ENCODE measurements at regions not wholly inside any gene's neighbourhood (a gene's known extent, or its start where the extent isn't known, plus 50 kb on each side); places are given as distances from the start of the nearest gene placed in this dataset.

- Histone ChIP-seq H3K4me1 (ENCODE audit: insufficient read depth) (peaks cover 17% of the 10 kb centered on the region), H3K9me2 (ENCODE audit: insufficient read depth) (no peaks in the 10 kb centered on the region), H3K79me2 (replicated peaks; ENCODE audit: insufficient read depth) (no peaks in the 10 kb centered on the region), H3F3A (replicated peaks; ENCODE audit: low read depth) (no peaks in the 10 kb centered on the region), H3K27me3 (ENCODE audit: insufficient read depth) (no peaks in the 10 kb centered on the region), H2AFZ (no peak overlapping the region), H3K27ac (ENCODE audit: low read depth) (no peak overlapping the region), H3K4me2 (no peak overlapping the region), H3K4me3 (no peak overlapping the region), H3K36me3 (ENCODE audit: insufficient read depth) (no peaks in the 10 kb centered on the region), H4K20me1 (replicated peaks; ENCODE audit: insufficient read depth) (no peaks in the 10 kb centered on the region)
- Mint-ChIP-seq H3K27me3 (ENCODE audit: insufficient read depth, low read depth, poor library complexity) (no peaks in the 10 kb centered on the region), H3K27ac (no peak overlapping the region), H3K4me1 (peaks cover 32% of the 10 kb centered on the region), H3K4me3 (no peak overlapping the region), H3K9me3 (no peaks in the 10 kb centered on the region), H3K36me3 (ENCODE audit: low read depth) (no peaks in the 10 kb centered on the region)
- ATAC-seq, result no peak
- TF ChIP-seq EZH2 (IDR thresholded peaks at IDR 0.05; ENCODE audit: low read depth, unreplicated experiment) (no peak), ZNF331 (CRISPR knock-in tag; IDR thresholded peaks at IDR 0.05; ENCODE audit: low read depth) (no peak), CREB1 (CRISPR knock-in tag; IDR thresholded peaks at IDR 0.05; ENCODE audit: low read depth) (no peak)
- TF ChIP-seq, protein P1, sequence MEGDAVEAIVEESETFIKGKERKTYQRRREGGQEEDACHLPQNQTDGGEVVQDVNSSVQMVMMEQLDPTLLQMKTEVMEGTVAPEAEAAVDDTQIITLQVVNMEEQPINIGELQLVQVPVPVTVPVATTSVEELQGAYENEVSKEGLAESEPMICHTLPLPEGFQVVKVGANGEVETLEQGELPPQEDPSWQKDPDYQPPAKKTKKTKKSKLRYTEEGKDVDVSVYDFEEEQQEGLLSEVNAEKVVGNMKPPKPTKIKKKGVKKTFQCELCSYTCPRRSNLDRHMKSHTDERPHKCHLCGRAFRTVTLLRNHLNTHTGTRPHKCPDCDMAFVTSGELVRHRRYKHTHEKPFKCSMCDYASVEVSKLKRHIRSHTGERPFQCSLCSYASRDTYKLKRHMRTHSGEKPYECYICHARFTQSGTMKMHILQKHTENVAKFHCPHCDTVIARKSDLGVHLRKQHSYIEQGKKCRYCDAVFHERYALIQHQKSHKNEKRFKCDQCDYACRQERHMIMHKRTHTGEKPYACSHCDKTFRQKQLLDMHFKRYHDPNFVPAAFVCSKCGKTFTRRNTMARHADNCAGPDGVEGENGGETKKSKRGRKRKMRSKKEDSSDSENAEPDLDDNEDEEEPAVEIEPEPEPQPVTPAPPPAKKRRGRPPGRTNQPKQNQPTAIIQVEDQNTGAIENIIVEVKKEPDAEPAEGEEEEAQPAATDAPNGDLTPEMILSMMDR (conservative IDR thresholded peaks at IDR 0.05; ENCODE audit: low read depth in 2 of 2), result no peak
- DNase-seq (ENCODE audit: low spot score), result no peak
These were observed 525.7 kb downstream of the RAB28 start for GRCh38 chr4:12958436-12958835.

GRCh38 chr4:12957108-12957507 is 527.0 kb downstream of the RAB28 start:
- no peaks in the 10 kb centered on the region for H3F3A ChIP-seq (replicated peaks; ENCODE audit: low read depth)
- H3K79me2 ChIP-seq (replicated peaks; ENCODE audit: insufficient read depth), result no peaks in the 10 kb centered on the region
- Mint-ChIP-seq H3K4me1 (peaks cover 26% of the 10 kb centered on the region), H3K9me3 (no peaks in the 10 kb centered on the region), H3K27ac (no peak overlapping the region), H3K27me3 (ENCODE audit: insufficient read depth, low read depth, poor library complexity) (no peaks in the 10 kb centered on the region), H3K36me3 (ENCODE audit: low read depth) (no peaks in the 10 kb centered on the region), H3K4me3 (no peak overlapping the region)
- no peak for DNase-seq (ENCODE audit: low spot score)
- no peak overlapping the region for H2AFZ ChIP-seq
- no peaks in the 10 kb centered on the region for H3K36me3 ChIP-seq (ENCODE audit: insufficient read depth)
- no peaks in the 10 kb centered on the region for H3K27me3 ChIP-seq (ENCODE audit: insufficient read depth)
- H4K20me1 ChIP-seq (replicated peaks; ENCODE audit: insufficient read depth), result no peaks in the 10 kb centered on the region
- no peak overlapping the region for H3K4me2 ChIP-seq
- H3K4me3 ChIP-seq, result no peak overlapping the region
- no peak overlapping the region for H3K27ac ChIP-seq (ENCODE audit: low read depth)
- TF ChIP-seq JUNB (IDR thresholded peaks at IDR 0.05; ENCODE audit: unreplicated experiment) (no peak), NANOG (IDR thresholded peaks at IDR 0.05; ENCODE audit: borderline replicate concordance) (no peak)
- peaks cover 14% of the 10 kb centered on the region for H3K4me1 ChIP-seq (ENCODE audit: insufficient read depth)
- H3K9me2 ChIP-seq (ENCODE audit: insufficient read depth), result no peaks in the 10 kb centered on the region
- ATAC-seq, result no peak

DNA sequence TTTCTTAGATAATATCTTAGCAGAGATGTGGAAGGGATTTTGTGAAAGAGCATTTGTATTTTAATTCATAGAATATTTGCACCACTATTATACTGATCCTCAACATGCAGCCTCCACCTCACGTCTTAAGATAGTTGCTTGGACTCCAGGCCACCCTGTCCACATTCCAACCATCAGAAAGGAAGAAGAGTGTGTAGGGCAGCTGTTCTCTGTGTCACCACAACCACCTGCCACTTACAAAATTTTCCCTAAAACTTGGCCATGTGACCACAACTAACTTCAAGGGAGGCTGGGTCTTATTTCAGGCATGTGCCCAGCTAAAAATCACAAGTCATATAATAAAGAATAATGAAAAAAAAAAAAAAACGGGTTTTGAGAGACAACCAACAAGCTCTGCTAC is 528.1 kb downstream of the RAB28 start:
- Mint-ChIP-seq H3K27ac (0 out of 2 replicates have a peak overlapping the region, but pooled peaks have one; percentile 23), H3K4me3 (no peak overlapping the region), H3K36me3 (ENCODE audit: low read depth) (no peaks in the 10 kb centered on the region), H3K9me3 (no peaks in the 10 kb centered on the region), H3K4me1 (peaks cover 20% of the 10 kb centered on the region), H3K27me3 (ENCODE audit: insufficient read depth, low read depth, poor library complexity) (no peaks in the 10 kb centered on the region)
- Histone ChIP-seq H3K27me3 (ENCODE audit: insufficient read depth) (no peaks in the 10 kb centered on the region), H3K36me3 (ENCODE audit: insufficient read depth) (no peaks in the 10 kb centered on the region), H2AFZ (no peak overlapping the region), H3F3A (replicated peaks; ENCODE audit: low read depth) (no peaks in the 10 kb centered on the region), H4K20me1 (replicated peaks; ENCODE audit: insufficient read depth) (no peaks in the 10 kb centered on the region), H3K4me1 (ENCODE audit: insufficient read depth) (peaks cover 13% of the 10 kb centered on the region; the same call in 1 of the 2 replicates), H3K9me2 (ENCODE audit: insufficient read depth) (no peaks in the 10 kb centered on the region), H3K4me2 (no peak overlapping the region), H3K79me2 (replicated peaks; ENCODE audit: insufficient read depth) (no peaks in the 10 kb centered on the region), H3K4me3 (no peak overlapping the region), H3K27ac (ENCODE audit: low read depth) (no peak overlapping the region)
- no peak for DNase-seq (ENCODE audit: low spot score)
- no peak for ATAC-seq
- TF ChIP-seq, protein P2, sequence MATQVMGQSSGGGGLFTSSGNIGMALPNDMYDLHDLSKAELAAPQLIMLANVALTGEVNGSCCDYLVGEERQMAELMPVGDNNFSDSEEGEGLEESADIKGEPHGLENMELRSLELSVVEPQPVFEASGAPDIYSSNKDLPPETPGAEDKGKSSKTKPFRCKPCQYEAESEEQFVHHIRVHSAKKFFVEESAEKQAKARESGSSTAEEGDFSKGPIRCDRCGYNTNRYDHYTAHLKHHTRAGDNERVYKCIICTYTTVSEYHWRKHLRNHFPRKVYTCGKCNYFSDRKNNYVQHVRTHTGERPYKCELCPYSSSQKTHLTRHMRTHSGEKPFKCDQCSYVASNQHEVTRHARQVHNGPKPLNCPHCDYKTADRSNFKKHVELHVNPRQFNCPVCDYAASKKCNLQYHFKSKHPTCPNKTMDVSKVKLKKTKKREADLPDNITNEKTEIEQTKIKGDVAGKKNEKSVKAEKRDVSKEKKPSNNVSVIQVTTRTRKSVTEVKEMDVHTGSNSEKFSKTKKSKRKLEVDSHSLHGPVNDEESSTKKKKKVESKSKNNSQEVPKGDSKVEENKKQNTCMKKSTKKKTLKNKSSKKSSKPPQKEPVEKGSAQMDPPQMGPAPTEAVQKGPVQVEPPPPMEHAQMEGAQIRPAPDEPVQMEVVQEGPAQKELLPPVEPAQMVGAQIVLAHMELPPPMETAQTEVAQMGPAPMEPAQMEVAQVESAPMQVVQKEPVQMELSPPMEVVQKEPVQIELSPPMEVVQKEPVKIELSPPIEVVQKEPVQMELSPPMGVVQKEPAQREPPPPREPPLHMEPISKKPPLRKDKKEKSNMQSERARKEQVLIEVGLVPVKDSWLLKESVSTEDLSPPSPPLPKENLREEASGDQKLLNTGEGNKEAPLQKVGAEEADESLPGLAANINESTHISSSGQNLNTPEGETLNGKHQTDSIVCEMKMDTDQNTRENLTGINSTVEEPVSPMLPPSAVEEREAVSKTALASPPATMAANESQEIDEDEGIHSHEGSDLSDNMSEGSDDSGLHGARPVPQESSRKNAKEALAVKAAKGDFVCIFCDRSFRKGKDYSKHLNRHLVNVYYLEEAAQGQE (IDR thresholded peaks at IDR 0.05; ENCODE audit: unreplicated experiment), result no peak
- TF ChIP-seq ZNF114 (CRISPR knock-in tag; IDR thresholded peaks at IDR 0.05), result no peak
- TF ChIP-seq CREB1 (CRISPR knock-in tag; IDR thresholded peaks at IDR 0.05; ENCODE audit: low read depth), result no peak
- no peak for TF ChIP-seq POLR2AphosphoS5 (IDR thresholded peaks at IDR 0.05; ENCODE audit: low read depth)
- TF ChIP-seq, protein P1 (conservative IDR thresholded peaks at IDR 0.05; ENCODE audit: low read depth in 2 of 2), result no peak
